ENCODE measurements at regions not wholly inside any gene's neighbourhood (a gene's known extent, or its start where the extent isn't known, plus 50 kb on each side); places are given as distances from the start of the nearest gene placed in this dataset.

DNA sequence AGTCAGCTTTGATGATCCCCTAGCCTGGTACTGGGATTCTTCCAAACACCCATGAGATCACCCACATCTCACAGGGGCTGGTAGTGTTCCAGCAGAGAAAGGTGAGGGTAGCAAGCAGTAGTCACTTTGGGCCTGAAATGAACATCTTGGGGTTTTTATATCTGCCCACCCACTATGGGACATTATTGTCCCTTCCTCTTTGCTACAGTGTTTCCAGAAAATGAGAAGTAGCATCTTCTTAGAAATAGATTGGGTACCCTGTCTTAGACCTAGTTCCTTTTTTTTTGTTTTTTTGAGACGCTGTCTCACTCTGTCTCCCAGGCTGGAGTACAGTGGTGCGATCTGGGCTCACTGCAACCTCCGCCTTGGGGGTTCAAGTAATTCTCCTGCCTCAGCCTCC is 249.2 kb upstream of the ANKRD55 start:
- DNase-seq (no peak), ATAC-seq (no peak)
- intact Hi-C loops (cut with DNase I, micrococcal nuclease): no loop called here

DNA sequence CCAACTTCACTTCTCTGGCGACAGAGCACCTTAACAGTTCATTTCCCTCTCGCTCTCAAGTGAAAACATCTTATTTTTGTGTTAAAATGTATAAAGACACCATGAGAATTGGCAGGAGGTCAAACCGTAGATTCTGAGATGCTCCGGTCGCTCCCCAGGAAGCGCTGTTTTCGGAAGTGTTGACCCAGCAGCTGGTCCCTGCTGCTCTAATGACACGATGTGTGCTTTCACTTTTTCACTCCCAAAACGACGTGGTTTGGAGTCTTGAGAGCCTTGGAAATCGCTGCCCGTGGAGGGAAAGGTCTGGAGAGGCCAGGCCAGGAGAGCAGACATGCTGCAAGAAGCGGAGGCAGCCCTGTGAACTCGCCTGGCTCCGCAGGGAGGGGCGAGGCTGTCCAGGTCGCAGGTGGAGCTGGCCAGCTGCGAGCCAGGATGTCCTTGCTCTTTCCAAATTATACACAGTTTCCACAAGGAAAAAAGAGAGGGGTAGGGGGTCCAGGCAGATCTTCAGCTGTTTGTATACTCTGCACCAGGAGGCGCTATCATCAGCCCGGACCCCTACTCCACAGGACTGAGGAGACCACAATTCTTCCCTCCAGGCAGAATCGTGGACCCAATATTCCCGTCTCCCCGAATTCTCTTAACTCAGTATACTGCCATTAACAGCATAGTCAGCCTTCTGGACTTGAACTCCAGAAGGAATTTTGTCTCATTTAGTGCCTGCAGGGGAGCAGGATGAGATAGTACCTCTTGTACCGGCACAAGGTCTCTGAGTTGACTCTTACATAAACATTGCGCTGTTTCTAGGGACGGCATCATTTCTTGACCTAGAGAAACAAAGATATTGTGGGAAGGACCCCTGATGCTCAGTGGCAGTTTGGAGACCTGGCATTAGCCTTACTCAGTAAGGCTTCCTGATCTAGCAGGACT is 248.6 kb upstream of the ANKRD55 start:
- peak in 1 of 2 donors; percentile 45 for DNase-seq
- peak; percentile 45 for ATAC-seq
- intact Hi-C loops (cut with DNase I, micrococcal nuclease): no loop called here

DNA sequence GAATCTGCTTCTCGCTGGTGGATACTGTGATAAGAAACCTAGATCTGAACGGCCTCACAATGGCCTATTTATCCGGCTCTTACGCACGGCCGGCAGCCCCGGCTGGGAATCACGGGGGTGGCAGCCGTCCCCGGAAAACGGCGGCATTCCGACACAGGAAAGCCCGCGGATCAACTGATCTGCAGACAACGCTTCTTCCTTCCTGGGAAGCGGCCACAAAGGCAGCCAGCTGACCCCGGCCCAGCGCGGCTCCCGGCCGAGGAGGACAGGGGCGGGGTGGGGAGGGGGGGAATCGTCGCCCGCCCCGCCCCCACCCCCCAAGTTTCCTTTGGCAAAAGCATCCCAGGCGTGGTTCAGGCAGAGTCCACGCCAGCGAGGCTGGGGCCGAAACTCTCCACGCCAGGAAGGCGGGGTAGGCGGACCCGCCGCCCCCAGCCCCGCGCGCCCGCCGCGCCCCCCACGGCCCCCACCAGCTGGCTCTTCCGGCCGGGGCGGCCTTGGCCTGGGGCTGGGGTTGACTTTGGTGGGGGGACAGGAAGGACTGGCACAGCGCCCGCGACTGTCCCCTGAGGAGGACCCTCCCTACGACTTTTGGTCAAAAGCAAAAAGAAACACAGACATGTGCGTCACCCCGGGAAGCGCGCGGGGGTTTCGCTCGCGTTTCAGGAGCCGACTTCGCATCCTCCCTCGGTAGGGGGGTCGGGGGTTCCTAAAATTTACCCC is 247.7 kb upstream of the ANKRD55 start:
- intact Hi-C loops (cut with DNase I, micrococcal nuclease): no loop called here
- DNase-seq: peak in 1 of 2 donors; percentile 43
- ATAC-seq: peak; percentile 26

DNA sequence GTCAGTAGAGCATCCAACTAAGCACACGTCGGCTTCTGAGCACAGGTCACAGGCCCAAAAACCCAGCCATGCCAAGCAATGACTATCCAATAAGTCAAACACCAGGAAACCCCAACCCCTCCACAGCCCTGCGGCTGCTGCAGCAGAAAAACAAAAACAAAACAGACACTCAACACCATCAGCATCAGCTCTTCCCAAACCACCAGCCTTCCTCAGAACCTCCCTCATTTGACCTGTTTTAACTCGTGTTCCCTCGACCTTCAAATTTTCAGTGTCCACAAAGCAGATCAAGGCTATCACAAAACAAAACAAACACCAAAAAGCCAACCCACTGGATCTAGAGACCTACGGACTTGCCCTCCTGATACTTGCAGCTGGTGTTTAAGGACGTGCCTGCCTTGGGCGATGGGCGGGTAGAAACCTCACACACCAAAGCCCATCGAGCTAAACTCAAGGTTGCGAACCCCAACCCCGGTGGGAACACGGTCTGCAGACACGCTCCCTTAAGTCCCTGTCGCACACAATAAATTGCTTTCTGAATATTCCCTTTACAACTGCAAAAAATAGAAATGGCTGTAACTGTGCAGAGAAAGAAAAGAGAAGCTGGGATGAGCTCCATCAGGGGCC is 247.1 kb upstream of the ANKRD55 start:
- ATAC-seq (no peak), DNase-seq (peak in 1 of 2 donors; percentile 22)
- intact Hi-C loops (cut with DNase I, micrococcal nuclease): no loop called here

DNA sequence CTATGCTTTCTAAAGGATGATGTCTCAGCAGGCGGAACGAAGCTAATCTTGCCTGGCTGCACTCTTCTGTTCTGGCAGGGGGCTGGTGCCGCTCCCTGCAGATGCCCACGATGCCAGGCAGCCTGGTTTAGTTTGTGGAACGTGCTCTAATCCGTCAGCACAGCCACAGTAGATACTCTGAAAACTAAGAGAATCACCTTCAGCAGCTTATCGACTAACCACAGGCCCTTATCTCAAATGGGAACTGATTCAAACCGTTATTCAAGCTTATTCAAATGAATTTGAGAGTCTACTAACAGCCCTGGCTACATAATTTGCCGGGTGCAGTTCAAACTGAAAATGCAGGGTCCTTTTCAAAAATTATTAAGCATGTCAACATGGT is 246.6 kb upstream of the ANKRD55 start:
- no peak for DNase-seq

DNA sequence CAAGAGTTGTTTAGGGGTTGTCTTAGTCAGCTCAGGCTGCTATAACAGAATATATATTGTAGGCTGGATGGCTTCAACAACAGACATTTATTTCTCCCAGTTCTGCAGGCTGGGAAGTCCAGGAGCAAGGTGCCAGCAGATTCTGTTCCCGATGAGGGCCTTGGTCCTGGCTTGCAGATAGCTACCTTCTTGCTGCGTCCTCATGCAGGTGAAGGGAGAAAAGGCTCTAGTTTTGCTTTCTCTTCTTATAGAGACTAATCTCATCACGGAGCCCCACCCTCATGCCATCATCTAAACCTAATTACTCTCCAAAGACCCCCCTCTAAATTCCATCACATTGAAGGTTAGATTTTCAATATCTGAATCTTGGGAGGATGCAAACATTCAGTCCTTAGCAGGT is 246.0 kb upstream of the ANKRD55 start:
- intact Hi-C loops (cut with DNase I, micrococcal nuclease): no loop called here
- DNase-seq (no peak), ATAC-seq (no peak)

More for the DNA sequence above, 246.6 kb upstream of the ANKRD55 start:
- intact Hi-C loops (cut with DNase I, micrococcal nuclease): no loop called here
- no peak for ATAC-seq

DNA sequence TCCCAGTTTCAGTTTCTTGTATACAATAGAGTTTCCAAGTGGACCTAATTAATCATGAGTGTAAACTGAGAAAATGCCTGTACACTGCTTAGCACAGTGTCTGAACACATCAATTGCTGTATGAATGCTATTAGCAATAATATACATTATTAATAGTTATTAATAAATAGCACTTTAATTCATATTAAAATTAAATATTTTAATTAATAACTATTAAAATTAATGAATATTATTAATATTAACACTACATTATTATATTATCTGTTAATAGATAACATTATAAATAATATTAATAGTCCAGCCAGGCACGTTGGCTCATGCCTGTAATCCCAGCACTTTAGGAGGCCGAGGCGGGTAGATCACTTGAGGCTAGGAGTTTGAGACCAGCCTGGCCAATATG is 244.9 kb upstream of the ANKRD55 start:
- intact Hi-C loops (cut with DNase I, micrococcal nuclease): no loop called here
- ATAC-seq (no peak), DNase-seq (no peak)

DNA sequence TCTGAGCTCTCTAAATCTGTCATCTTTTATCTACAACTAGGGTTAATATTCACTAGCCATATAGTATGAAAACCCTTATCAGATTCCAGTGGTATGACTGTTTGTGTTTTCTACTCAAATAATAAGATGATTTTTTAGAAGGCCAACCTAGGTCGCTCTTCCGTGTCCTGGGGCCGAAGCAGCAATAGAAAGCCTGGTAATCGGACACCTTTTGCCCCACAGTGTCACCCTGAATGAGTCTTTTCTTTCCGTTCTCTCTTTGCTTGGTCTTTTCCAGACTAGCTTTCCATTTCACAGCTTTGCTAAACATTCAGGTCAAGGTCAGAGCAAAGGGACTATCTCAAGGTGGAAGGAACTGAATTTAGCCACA is 243.3 kb upstream of the ANKRD55 start:
- ATAC-seq: no peak
- no peak for DNase-seq
- intact Hi-C loops (cut with DNase I, micrococcal nuclease): no loop called here

DNA sequence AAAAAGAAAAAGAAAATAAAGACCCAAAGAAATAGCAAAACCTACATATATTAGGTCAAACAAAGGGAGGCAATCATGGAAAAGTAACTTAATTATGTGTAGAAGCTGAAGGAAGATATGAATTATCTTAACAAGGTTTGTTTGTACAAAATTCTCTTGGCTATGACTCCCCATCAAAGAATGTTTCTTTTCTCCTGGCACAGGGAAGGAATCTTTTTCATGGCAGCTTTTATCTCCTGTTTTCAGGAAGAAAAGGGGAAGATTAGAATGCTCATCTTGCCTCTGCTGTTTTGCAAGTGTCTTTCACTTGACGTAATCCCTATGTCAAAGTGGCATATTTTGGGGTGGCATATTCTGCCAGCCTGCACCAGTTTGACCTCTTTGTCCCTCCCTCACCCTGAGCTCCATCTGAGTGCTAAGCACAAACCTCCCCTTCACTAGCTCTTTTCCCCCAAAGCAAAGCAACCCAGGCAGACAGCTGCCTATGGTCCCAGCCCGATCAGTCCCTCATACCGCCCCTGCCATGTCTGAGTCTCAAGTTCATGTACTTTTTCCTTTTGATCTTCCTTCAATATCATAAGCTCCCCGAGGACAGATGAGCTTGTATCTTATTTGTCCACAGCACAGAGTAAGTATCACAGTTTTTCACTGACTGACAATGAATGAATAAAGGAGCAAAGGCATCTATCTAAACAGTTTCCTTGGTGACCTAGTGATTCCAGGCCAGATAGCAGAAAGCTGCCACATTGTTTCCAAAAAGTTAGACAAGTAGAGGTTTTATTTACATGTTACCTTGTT is 242.8 kb upstream of the ANKRD55 start:
- ATAC-seq (no peak), DNase-seq (no peak)
- intact Hi-C loops (cut with DNase I, micrococcal nuclease): no loop called here

DNA sequence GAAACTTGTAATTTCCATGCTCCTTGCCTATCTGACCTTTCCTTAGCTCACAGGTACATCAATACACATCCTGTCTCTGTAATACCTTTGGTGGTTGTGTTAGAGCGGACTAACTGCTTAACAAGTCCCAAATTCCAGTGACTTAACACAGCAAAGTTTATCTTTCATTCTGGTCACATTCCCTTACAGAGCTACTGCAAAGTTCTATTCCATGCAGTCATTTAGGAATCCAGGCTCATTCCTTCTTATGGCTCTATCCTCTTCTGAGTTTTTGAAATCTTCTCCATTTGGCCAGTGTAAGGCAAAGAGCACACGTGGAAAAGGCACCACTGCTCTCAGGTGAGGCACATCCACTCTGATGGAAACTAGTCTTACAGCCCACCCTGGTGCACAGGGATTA is 238.6 kb upstream of the ANKRD55 start:
- no peak for ATAC-seq
- intact Hi-C loops (cut with DNase I, micrococcal nuclease): no loop called here
- DNase-seq: no peak

DNA sequence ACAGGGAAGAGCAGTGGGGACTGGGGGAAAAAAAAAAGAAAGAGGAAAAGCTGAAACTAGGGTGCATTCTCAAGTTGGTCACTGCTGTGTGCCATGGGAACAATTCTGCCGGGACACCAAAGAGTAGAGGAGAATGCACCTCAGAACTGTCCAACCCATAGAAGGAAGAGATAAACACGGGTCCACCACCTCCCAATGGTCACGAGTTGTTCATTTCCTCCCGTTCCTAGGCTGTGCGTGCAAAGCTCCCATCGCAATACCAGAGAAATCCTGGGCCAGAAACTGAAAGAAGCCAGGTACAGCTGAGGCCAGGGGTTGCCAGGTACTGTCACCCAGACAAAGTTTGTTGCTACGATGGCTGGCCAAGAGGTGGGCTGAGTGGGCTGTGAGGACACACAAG is 236.9 kb upstream of the ANKRD55 start:
- DNase-seq (no peak), ATAC-seq (no peak)
- intact Hi-C loops (cut with DNase I, micrococcal nuclease): no loop called here

DNA sequence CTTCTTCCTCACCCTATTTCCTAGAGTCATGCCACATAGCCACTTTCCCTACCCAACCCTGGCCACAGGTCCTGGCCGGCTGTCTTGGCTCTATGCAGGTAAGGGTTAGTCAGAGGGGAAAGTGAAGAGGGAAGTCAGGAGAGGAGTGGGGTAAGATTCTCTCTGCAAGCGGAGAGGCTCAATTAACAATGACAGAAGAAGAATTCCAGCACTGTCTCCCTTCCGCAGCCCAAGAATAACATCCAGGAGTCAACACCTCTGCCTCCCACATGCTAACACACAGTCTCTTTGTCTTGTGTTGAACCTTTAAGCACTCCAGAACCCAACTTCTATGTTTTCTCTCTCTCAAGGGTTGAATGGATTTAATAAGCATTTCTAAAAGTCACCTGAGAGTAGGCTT is 235.1 kb upstream of the ANKRD55 start:
- intact Hi-C loops (cut with DNase I, micrococcal nuclease): no loop called here
- DNase-seq (no peak), ATAC-seq (no peak)

DNA sequence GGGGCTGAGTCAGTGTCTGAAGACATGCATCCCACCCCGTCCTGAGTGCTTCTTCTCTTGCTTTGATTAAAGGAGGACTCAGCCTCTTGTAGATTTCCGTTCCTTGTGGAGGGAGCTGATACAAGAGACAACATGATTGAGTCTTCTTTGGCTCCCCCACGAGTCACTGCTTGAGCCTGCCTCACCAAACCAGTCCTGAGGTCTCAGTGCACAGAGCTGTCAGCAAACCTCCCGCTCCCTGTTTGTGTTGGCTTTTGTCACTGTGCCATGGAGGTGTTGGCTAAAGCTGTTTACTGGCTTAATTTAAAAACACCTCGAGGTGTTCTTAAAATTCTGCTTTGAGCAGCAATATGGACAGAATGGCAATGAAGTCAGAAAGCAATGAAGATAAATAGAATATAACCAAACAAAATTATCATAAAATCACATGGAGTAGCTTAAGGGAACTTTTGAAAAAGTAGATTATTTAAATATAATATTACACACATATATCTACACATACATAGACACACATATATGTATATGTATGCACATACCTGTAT is 234.1 kb upstream of the ANKRD55 start:
- intact Hi-C loops (cut with DNase I, micrococcal nuclease): no loop called here
- DNase-seq: no peak
- ATAC-seq: no peak

DNA sequence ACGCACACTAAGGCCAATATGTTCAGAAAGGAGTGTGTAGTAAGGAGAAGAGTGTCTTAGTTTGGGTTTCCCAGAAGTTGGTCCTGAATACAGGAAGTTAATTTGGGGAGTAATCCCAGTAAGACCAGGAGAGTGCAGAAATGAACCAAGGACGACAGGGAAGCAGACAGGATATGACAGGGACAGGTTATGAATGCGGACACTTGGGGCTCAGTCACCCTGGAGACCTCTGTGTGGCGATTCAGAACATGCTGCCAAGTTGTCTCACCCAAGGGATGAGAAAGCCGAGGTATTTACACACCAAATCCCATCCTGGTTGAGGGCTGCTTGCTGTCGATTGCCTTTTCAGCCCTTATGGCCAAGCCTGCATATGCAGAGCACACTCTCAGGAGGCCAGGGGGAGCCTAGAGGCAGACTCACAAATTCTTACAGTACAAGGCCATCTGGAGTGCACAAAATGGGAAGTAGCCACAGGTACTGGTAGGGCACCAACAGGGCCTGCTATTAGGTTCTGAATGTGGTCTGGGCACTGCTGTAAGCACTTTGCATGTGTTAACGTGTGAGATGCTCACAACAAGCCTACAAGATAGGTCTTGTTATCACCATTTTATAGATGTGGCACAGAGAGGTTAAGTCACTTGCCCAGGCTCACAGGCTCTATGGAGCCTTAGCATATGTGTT is 233.1 kb upstream of the ANKRD55 start:
- DNase-seq: no peak
- ATAC-seq: no peak
- intact Hi-C loops (cut with DNase I, micrococcal nuclease): no loop called here

DNA sequence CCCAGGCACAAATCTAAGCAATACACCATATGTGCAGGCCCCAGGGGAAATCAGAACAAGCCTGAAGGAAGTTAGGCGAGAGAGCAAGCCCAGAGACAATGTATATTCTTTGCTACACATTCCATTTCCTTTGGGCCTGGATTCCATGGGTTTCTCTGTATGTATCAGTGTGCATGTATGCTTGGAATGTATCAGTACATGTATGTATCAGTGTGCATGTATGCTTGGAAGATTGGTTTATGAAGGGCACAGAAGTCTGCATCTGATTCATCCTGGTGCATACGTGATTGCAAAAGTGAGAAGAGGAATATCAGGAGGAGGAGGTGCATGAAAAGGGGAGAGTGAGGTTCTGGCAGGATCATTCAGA is 232.6 kb upstream of the ANKRD55 start:
- DNase-seq: no peak
- no peak for ATAC-seq
- intact Hi-C loops (cut with DNase I, micrococcal nuclease): no loop called here

DNA sequence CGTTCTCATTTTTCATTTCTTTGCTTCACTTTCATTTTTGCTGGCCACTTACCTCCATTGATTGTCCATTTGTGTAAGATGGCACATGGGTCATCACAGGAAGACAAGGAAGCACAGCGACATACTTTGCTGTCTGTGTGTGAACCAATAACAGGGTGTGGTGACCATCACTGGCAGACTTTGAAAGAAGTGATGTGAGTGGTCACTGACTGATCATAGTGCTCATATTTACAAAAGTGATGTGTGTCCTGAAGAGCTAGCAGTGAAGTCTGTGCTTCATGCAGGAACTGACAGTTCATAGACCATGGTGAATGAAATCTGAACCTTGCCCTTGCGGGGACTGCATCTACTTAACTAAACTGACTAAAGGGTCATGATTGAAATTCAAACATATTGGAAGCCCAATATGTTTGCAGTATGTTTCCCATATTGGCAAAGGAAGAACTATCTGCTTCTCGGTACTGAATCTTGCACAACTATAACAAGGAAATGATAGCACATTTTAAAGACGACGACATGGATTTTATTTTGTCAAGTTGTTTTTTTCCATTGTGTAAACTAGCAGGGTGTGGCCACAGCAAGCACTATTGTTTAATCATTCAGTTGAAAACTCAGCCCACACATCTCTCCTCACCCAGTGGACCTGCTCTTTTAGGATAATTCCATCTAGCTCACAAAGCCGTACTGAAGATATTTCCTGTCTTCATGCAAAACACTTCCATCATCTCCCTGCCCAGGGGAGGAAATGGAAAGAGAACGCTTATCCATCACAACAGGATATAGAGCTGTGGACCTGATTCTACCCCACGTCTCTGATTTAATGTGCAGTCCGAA is 232.0 kb upstream of the ANKRD55 start:
- DNase-seq (no peak), ATAC-seq (peak; percentile 54)
- intact Hi-C loops (cut with DNase I, micrococcal nuclease): no loop called here

DNA sequence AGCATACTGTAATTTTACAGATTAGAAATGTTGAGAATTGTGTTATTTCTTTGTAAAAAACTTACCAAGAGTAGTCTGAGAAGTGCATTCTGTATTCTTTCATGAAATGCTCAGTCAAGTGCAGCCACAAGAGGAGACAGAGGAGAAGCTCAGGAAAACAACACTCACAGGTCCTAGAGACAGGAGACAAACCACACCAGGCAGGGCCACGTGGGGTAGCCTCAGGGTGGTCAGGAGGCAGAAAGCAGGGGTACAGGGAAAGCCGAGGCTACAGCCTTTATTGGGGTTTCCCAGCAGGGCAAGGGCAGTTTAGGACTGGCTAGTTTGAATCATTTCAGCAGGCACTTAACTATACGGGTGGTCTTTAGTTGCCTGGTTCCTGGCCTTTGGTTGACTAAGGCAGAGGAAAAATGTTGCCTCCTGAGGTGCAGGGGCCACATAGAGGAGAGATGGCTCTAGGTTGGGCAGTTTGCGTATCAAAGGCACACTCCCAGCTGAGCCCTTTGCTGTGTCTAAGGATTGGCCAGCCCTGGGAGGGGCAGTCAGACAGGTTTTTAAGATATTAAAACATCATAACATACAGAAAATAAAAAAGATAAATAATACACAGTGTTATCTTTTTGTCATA is 230.9 kb upstream of the ANKRD55 start:
- ATAC-seq (no peak), DNase-seq (no peak)
- intact Hi-C loops (cut with DNase I, micrococcal nuclease): no loop called here
